ENCODE measurements at regions not wholly inside any gene's neighbourhood (a gene's known extent, or its start where the extent isn't known, plus 50 kb on each side); places are given as distances from the start of the nearest gene placed in this dataset.

- Histone ChIP-seq H3K27ac (no peak overlapping the region), H3K4me1 (no peaks in the 10 kb centered on the region), H3K36me3 (no peaks in the 10 kb centered on the region), H3K27me3 (no peaks in the 10 kb centered on the region), H3K4me3 (no peak overlapping the region), H3K9me3 (no peaks in the 10 kb centered on the region), H3K9ac (ENCODE audit: low read depth in 2 of 2, low read length in 2 of 2) (no peak overlapping the region)
- intact Hi-C loops (cut with DNase I): loop anchor here (5.0 kb wide), 1 partner anchor 525 kb away; no protein-coding TSS in a partner anchor
- DNase-seq: no peak
- TF ChIP-seq CTCF (IDR thresholded peaks at IDR 0.05): no peak
Measured at GRCh38 chr3:63192248-63192647, 85.9 kb upstream of the SYNPR start.

- H3K27me3 ChIP-seq: no peaks in the 10 kb centered on the region
- no peaks in the 10 kb centered on the region for H3K9me3 ChIP-seq
- H3K27ac ChIP-seq: no peak overlapping the region
- no peak overlapping the region for H3K9ac ChIP-seq (ENCODE audit: low read depth in 2 of 2, low read length in 2 of 2)
- no peak for DNase-seq
- TF ChIP-seq CTCF (IDR thresholded peaks at IDR 0.05): peak; percentile 30
- H3K4me3 ChIP-seq: no peak overlapping the region
- intact Hi-C loops (cut with DNase I): loop anchor here (5.0 kb wide), 1 partner anchor 526 kb away; no protein-coding TSS in a partner anchor
- no peaks in the 10 kb centered on the region for H3K36me3 ChIP-seq
- no peaks in the 10 kb centered on the region for H3K4me1 ChIP-seq
Measured at GRCh38 chr3:63193647-63194046, 84.5 kb upstream of the SYNPR start.

- H3K4me1 ChIP-seq: no peaks in the 10 kb centered on the region
- no peak overlapping the region for H3K4me3 ChIP-seq
- no peak overlapping the region for H3K27ac ChIP-seq
- H3K9me3 ChIP-seq: no peaks in the 10 kb centered on the region
- H3K27me3 ChIP-seq: no peaks in the 10 kb centered on the region
- no peak for DNase-seq
- H3K9ac ChIP-seq (ENCODE audit: low read depth in 2 of 2, low read length in 2 of 2): no peak overlapping the region
- TF ChIP-seq CTCF (IDR thresholded peaks at IDR 0.05): no peak
- intact Hi-C loops (cut with DNase I): no loop called here
- no peaks in the 10 kb centered on the region for H3K36me3 ChIP-seq
Measured at GRCh38 chr3:63199606-63200005, 78.5 kb upstream of the SYNPR start.

- no peak overlapping the region for H3K27ac ChIP-seq
- H3K27me3 ChIP-seq: no peaks in the 10 kb centered on the region
- TF ChIP-seq CTCF (IDR thresholded peaks at IDR 0.05): no peak
- no peak overlapping the region for H3K4me3 ChIP-seq
- H3K9ac ChIP-seq (ENCODE audit: low read depth in 2 of 2, low read length in 2 of 2): no peak overlapping the region
- H3K36me3 ChIP-seq: no peaks in the 10 kb centered on the region
- no peak for DNase-seq
- intact Hi-C loops (cut with DNase I): no loop called here
- H3K9me3 ChIP-seq: no peaks in the 10 kb centered on the region
- no peaks in the 10 kb centered on the region for H3K4me1 ChIP-seq
Measured at GRCh38 chr3:63202529-63202928, 75.6 kb upstream of the SYNPR start.

- intact Hi-C loops (cut with DNase I): no loop called here
- H3K27ac ChIP-seq: no peak overlapping the region
- no peaks in the 10 kb centered on the region for H3K4me1 ChIP-seq
Measured at GRCh38 chr3:63207066-63207590, 71.0 kb upstream of the SYNPR start.

More at GRCh38 chr3:63207066-63207590, 71.0 kb upstream of the SYNPR start:
- Histone ChIP-seq H3K27me3 (no peaks in the 10 kb centered on the region), H3K36me3 (no peaks in the 10 kb centered on the region), H3K9me3 (no peaks in the 10 kb centered on the region), H3K9ac (ENCODE audit: low read depth in 2 of 2, low read length in 2 of 2) (no peak overlapping the region), H3K4me3 (no peak overlapping the region)
- TF ChIP-seq CTCF (IDR thresholded peaks at IDR 0.05): no peak
- no peak for DNase-seq

Data from colonic mucosa (tissue), 4 donors.